ENCODE measurements at regions not wholly inside any gene's neighbourhood (a gene's known extent, or its start where the extent isn't known, plus 50 kb on each side); places are given as distances from the start of the nearest gene placed in this dataset.

DNA sequence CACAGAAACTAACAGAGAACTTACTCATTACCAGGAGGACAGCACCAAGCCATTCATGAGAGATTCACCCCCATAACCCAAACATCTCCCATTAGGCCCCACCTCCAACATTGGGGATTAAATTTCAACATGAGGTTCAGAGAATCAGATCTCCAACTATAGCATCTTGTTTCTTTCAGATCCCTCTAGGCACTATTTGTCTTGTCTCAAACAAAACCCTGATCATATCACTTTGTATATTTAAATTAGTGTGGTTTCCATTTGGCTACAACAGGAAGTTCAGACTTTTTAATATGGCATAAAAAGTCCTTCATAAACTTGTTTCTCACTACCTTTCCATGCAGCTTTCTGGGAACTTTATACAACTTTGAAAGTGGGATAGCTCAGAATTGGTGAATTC, 699.0 kb upstream of the MIR17HG start:
- CTCF ChIA-PET: no interaction called here
- H3K14ac ChIP-seq (replicated peaks; ENCODE audit: low read depth, low read length): no peak overlapping the region
- no peak overlapping the region for H2BK120ac ChIP-seq (ENCODE audit: low read depth, low read length)

More for the DNA sequence above, 699.0 kb upstream of the MIR17HG start:
- H3K9me1 ChIP-seq (ENCODE audit: insufficient read depth, low read length): no peaks in the 10 kb centered on the region
- TF ChIP-seq MAFK (IDR thresholded peaks at IDR 0.05; ENCODE audit: low read depth, low read length) (no peak), MXI1 (IDR thresholded peaks at IDR 0.05; ENCODE audit: borderline replicate concordance, low read depth, low read length) (no peak), BHLHE40 (IDR thresholded peaks at IDR 0.05; ENCODE audit: low read depth, low read length) (no peak), RFX5 (IDR thresholded peaks at IDR 0.05; ENCODE audit: low read depth, low read length) (no peak), USF2 (IDR thresholded peaks at IDR 0.05; ENCODE audit: low read depth, low read length) (no peak), SMC3 (IDR thresholded peaks at IDR 0.05; ENCODE audit: low read depth, low read length) (no peak), CEBPB (IDR thresholded peaks at IDR 0.05; ENCODE audit: low read depth, low read length) (no peak), CHD1 (IDR thresholded peaks at IDR 0.05; ENCODE audit: low read depth, low read length) (no peak)
- TF ChIP-seq, protein P1, sequence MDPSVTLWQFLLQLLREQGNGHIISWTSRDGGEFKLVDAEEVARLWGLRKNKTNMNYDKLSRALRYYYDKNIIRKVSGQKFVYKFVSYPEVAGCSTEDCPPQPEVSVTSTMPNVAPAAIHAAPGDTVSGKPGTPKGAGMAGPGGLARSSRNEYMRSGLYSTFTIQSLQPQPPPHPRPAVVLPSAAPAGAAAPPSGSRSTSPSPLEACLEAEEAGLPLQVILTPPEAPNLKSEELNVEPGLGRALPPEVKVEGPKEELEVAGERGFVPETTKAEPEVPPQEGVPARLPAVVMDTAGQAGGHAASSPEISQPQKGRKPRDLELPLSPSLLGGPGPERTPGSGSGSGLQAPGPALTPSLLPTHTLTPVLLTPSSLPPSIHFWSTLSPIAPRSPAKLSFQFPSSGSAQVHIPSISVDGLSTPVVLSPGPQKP (IDR thresholded peaks at IDR 0.05; ENCODE audit: borderline replicate concordance, low read depth, low read length): no peak
- H2AFZ ChIP-seq (replicated peaks; ENCODE audit: low read length, poor library complexity): no peak overlapping the region
- no peaks in the 10 kb centered on the region for H3K27me3 ChIP-seq (ENCODE audit: control insufficient read depth, insufficient read depth, low read length)
- H2AK9ac ChIP-seq (replicated peaks; ENCODE audit: low read depth, low read length, poor library complexity): no peak overlapping the region
- DNase-seq (no peak), ATAC-seq (ENCODE audit: low read depth) (no peak)
- no peak overlapping the region for H3K9ac ChIP-seq (ENCODE audit: low read depth, low read length)
- BruUV-seq (replicated peaks): no TSS peak
- no peak overlapping the region for H3K18ac ChIP-seq (ENCODE audit: low read depth, low read length)
- no peaks in the 10 kb centered on the region for H3K36me3 ChIP-seq (ENCODE audit: control insufficient read depth, insufficient read depth, low read length)
- no peaks in the 10 kb centered on the region for H3K79me1 ChIP-seq (ENCODE audit: low read depth in 1 of 2, low read length in 2 of 2)
- H2BK5ac ChIP-seq (ENCODE audit: low read depth, low read length, poor library complexity, severe bottlenecking): no peak overlapping the region
- H4K20me1 ChIP-seq (ENCODE audit: insufficient read depth, low read length): no peaks in the 10 kb centered on the region
- no peak overlapping the region for H4K8ac ChIP-seq (ENCODE audit: low read depth in 2 of 2, low read length in 2 of 2)
- dilution Hi-C loops (cut with HindIII; ENCODE audit: low sequenced_read_pairs, unreplicated experiment) (no loop called here), in situ Hi-C loops (cut with MboI; ENCODE audit: low sequenced_read_pairs) (no loop called here), intact Hi-C loops (cut with micrococcal nuclease) (no loop called here)
- no peak overlapping the region for H3K27ac ChIP-seq (ENCODE audit: insufficient read depth, low read length)
- H2BK20ac ChIP-seq (ENCODE audit: low read depth, low read length): no peak overlapping the region
- no peak overlapping the region for H4K91ac ChIP-seq (ENCODE audit: insufficient read depth, low read depth, low read length)
- H3K4me2 ChIP-seq (ENCODE audit: low read depth, low read length): no peak overlapping the region
- no peak overlapping the region for H2BK15ac ChIP-seq (ENCODE audit: low read depth, low read length)
- no peak overlapping the region for H3K4ac ChIP-seq (ENCODE audit: low read depth, low read length)
- no peak overlapping the region for H3K4me3 ChIP-seq (ENCODE audit: insufficient read depth, low read depth, low read length)
- peaks cover 7% of the 10 kb centered on the region for H3K9me3 ChIP-seq (ENCODE audit: control insufficient read depth, insufficient read depth, low read length)
- H3K56ac ChIP-seq (ENCODE audit: extremely low read depth, insufficient read depth, low read length): no peak overlapping the region
- no peak overlapping the region for H4K5ac ChIP-seq (ENCODE audit: low read depth, low read length)
- H2AK5ac ChIP-seq (ENCODE audit: low read depth, low read length): no peak overlapping the region
- no peaks in the 10 kb centered on the region for H3K4me1 ChIP-seq (ENCODE audit: control insufficient read depth, insufficient read depth, low read length)
- H3K23ac ChIP-seq (ENCODE audit: low read depth, low read length): no peak overlapping the region
- POLR2A ChIA-PET (ENCODE audit: unreplicated experiment): no interaction called here

Measured in IMR-90 (cell line).